NB4 (cell line): ENCODE measurements at regions not wholly inside any gene's neighbourhood (a gene's known extent, or its start where the extent isn't known, plus 50 kb on each side); places are given as distances from the start of the nearest gene placed in this dataset.

ENCODE experiments used
- POLR2A ChIP-seq: IDR thresholded peaks from 2 replicates; pipeline ENCODE4 v1.6.1; 2011; ENCODE audit warnings: mild to moderate bottlenecking; ENCODE audit not compliant: insufficient read length; ENCODE audit errors: extremely low read depth
- TF ChIP-seq, protein P1 (sequence below): IDR thresholded peaks from one replicate; pipeline ENCODE4 v1.5.1; 2012; ENCODE audit warnings: low read depth, low read length

DNA sequence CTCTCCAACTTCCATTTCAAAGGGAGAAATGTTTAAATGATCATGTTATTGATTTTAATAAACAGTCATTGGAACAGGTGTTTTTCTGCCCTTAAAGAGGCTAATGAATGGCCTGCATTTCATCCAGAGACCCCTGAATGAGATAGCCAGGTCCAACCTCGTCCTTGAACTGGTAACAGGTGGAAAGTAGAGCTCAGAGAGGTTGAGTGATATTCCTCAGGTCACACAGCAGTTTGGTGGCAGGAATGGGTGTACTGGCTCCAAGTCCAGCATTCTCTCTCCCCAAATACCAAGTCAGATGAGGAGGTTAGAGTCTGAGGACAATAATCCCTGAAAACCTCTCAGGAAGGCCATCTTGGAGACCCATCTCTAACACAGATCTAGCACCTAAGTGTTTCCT is 81.7 kb upstream of the ANO1 start:
- TF ChIP-seq, protein P1, sequence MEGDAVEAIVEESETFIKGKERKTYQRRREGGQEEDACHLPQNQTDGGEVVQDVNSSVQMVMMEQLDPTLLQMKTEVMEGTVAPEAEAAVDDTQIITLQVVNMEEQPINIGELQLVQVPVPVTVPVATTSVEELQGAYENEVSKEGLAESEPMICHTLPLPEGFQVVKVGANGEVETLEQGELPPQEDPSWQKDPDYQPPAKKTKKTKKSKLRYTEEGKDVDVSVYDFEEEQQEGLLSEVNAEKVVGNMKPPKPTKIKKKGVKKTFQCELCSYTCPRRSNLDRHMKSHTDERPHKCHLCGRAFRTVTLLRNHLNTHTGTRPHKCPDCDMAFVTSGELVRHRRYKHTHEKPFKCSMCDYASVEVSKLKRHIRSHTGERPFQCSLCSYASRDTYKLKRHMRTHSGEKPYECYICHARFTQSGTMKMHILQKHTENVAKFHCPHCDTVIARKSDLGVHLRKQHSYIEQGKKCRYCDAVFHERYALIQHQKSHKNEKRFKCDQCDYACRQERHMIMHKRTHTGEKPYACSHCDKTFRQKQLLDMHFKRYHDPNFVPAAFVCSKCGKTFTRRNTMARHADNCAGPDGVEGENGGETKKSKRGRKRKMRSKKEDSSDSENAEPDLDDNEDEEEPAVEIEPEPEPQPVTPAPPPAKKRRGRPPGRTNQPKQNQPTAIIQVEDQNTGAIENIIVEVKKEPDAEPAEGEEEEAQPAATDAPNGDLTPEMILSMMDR: no peak
- no peak for TF ChIP-seq POLR2A
